GM18517 (cell line): ENCODE measurements at regions not wholly inside any gene's neighbourhood (a gene's known extent, or its start where the extent isn't known, plus 50 kb on each side); places are given as distances from the start of the nearest gene placed in this dataset.
"Not testable (repeated sequence)": the region's sequence is repeated elsewhere in the genome, so short reads cannot be mapped to it uniquely, and the experiment has no call there.

Experiments used
- ATAC-seq: cut with Tn5 transposase; IDR thresholded peaks from one replicate; pipeline ENCODE4 v1.9.1; 2021; ENCODE audit warnings: mild to moderate bottlenecking, moderate library complexity; ENCODE audit not compliant: unreplicated experiment

GRCh38 chr13:110809871-110810486 lies 96.5 kb downstream of the ING1 start:
- no peak for ATAC-seq

- no peak for ATAC-seq
Observed at GRCh38 chr13:110811008-110811720, 97.7 kb downstream of the ING1 start.

GRCh38 chr13:110811771-110812120 lies 98.2 kb downstream of the ING1 start:
- ATAC-seq, result no peak

GRCh38 chr13:110812121-110812868 lies 98.8 kb downstream of the ING1 start:
- ATAC-seq, result no peak

GRCh38 chr13:110812869-110813645 lies 99.6 kb downstream of the ING1 start:
- ATAC-seq, result no peak

- ATAC-seq, result no peak
Observed at GRCh38 chr13:110813646-110814624, 100.4 kb downstream of the ING1 start.

GRCh38 chr13:110815471-110816204 lies 99.2 kb downstream of the ANKRD10 start:
- no peak for ATAC-seq

- no peak for ATAC-seq
Observed at GRCh38 chr13:110816500-110816899, 98.4 kb downstream of the ANKRD10 start.

- ATAC-seq, result no peak
Observed at GRCh38 chr13:110817143-110817542, 97.7 kb downstream of the ANKRD10 start.

GRCh38 chr13:110818747-110819146 lies 96.1 kb downstream of the ANKRD10 start:
- ATAC-seq, result no peak

- ATAC-seq, result peak; percentile 92
Observed at GRCh38 chr13:110819203-110820014, 95.5 kb downstream of the ANKRD10 start.

- no peak for ATAC-seq
Observed at GRCh38 chr13:110820322-110820721, 94.5 kb downstream of the ANKRD10 start.

GRCh38 chr13:110821837-110822668 lies 92.8 kb downstream of the ANKRD10 start:
- ATAC-seq, result not testable (repeated sequence)

- ATAC-seq, result no peak
Observed at GRCh38 chr13:110822669-110822945, 92.3 kb downstream of the ANKRD10 start.

- ATAC-seq, result no peak
Observed at GRCh38 chr13:110824702-110825300, 90.1 kb downstream of the ANKRD10 start.

GRCh38 chr13:110825516-110825915 lies 89.4 kb downstream of the ANKRD10 start:
- ATAC-seq, result no peak

- no peak for ATAC-seq
Observed at GRCh38 chr13:110826101-110826500, 88.8 kb downstream of the ANKRD10 start.
